SK-N-SH (cell line): ENCODE measurements at regions not wholly inside any gene's neighbourhood (a gene's known extent, or its start where the extent isn't known, plus 50 kb on each side); places are given as distances from the start of the nearest gene placed in this dataset.
A peak's percentile ranks its signal among the peaks of the same experiment; 100 is the strongest.

Source experiments
- CTCF ChIA-PET: fragments of 300-600, 350-600 bp; formaldehyde crosslinking; extraction: SDS; loops from one replicate; lab custom pipeline; 2021; lab: Yijun Ruan, JAX
- POLR2A ChIA-PET: fragments of 350-600 bp; sonication (Branson Sonifier 250); formaldehyde crosslinking; extraction: SDS; loops from one replicate; lab custom pipeline; 2020; ENCODE audit warnings: antibody characterized with exemption, inconsistent platforms; lab: Yijun Ruan, JAX
- DNase-seq: peaks from one replicate; pipeline ENCODE4 v3.0.0; 2012
- H2AFZ ChIP-seq: fragments of 200-600 bp; sonication (generic); 2 replicates; pipeline ENCODE4 v1.8.1; 2016; ENCODE audit warnings: antibody characterized with exemption, mild to moderate bottlenecking, low read depth
- H3F3A ChIP-seq: fragments of 200-600 bp; sonication (generic); replicated peaks from 2 replicates; pipeline ENCODE3; 2016; ENCODE audit warnings: antibody characterized with exemption, mild to moderate bottlenecking; ENCODE audit not compliant: insufficient read depth
- H3K27ac ChIP-seq, 2 experiments: fragments of 200-500 bp in 1 of 2; fragments of 200-600 bp in 1 of 2; sonication (Bioruptor generic) in 1 of 2; sonication (generic), shearing (Covaris generic) in 1 of 2; 2 replicates each; pipeline versions ENCODE4 v1.5.1 to v1.6.1; 2014 to 2016; ENCODE audit warnings: low read depth in 2 of 2, inconsistent platforms in 1 of 2, low read length in 1 of 2, mild to moderate bottlenecking in 1 of 2, mixed read lengths in 1 of 2
- H3K27me3 ChIP-seq: fragments of 200-600 bp; sonication (generic), shearing (Covaris generic); 2 replicates; pipeline ENCODE4 v1.6.1; 2016; ENCODE audit warnings: mixed run types; ENCODE audit not compliant: insufficient read depth
- H3K36me3 ChIP-seq, 2 experiments: fragments of 200-500 bp in 1 of 2; fragments of 200-600 bp in 1 of 2; sonication (Bioruptor generic) in 1 of 2; sonication (generic) in 1 of 2; replicated peaks in 1 of 2; 2 replicates each; pipeline versions ENCODE3 to v1.5.1; 2014 to 2016; ENCODE audit warnings: low read length in 1 of 2, mild to moderate bottlenecking in 1 of 2; ENCODE audit not compliant: insufficient read depth in 2 of 2, control insufficient read depth in 1 of 2
- H3K4me1 ChIP-seq, 2 experiments: fragments of 200-500 bp in 1 of 2; fragments of 200-600 bp in 1 of 2; sonication (Bioruptor generic) in 1 of 2; sonication (generic), shearing (Covaris generic) in 1 of 2; 2 replicates each; pipeline versions ENCODE4 v1.5.1 to v1.6.1; 2014 to 2016; ENCODE audit warnings: low read depth in 1 of 2, low read length in 1 of 2, mixed run types in 1 of 2; ENCODE audit not compliant: insufficient read depth in 2 of 2, control insufficient read depth in 1 of 2
- H3K4me2 ChIP-seq: fragments of 200-600 bp; sonication (generic), shearing (Covaris generic); 2 replicates; pipeline ENCODE4 v1.6.1; 2017; ENCODE audit warnings: mixed run types
- H3K4me3 ChIP-seq, 2 experiments: fragments of 200-500 bp in 1 of 2; fragments of 200-600 bp in 1 of 2; sonication (Bioruptor generic) in 1 of 2; sonication (generic), shearing (Covaris generic) in 1 of 2; 2 replicates each; pipeline versions ENCODE4 v1.5.1 to v1.8.1; 2014 to 2016; ENCODE audit warnings: low read depth in 2 of 2, inconsistent platforms in 1 of 2, low read length in 1 of 2, mild to moderate bottlenecking in 1 of 2, mixed read lengths in 1 of 2, moderate library complexity in 1 of 2
- H3K79me2 ChIP-seq: fragments of 200-600 bp; sonication (generic); 2 replicates; pipeline ENCODE4 v1.8.1; 2017; ENCODE audit warnings: mild to moderate bottlenecking; ENCODE audit not compliant: insufficient read depth
- H3K9ac ChIP-seq: fragments of 200-600 bp; sonication (generic); 2 replicates; pipeline ENCODE4 v1.6.1; 2017; ENCODE audit warnings: mixed run types
- H3K9me2 ChIP-seq: fragments of 200-600 bp; sonication (generic); 2 replicates; pipeline ENCODE4 v1.6.1; 2017; ENCODE audit warnings: mixed run types
- H3K9me3 ChIP-seq: fragments of 200-600 bp; sonication (generic); 2 replicates; pipeline ENCODE4 v1.6.1; 2017; ENCODE audit warnings: mixed run types, mild to moderate bottlenecking, moderate library complexity
- H4K20me1 ChIP-seq: fragments of 200-600 bp; sonication (generic); 2 replicates; pipeline ENCODE4 v1.6.1; 2017; ENCODE audit warnings: mild to moderate bottlenecking, mixed run types; ENCODE audit not compliant: insufficient read depth
- CTCF ChIP-seq: fragments of 200-600 bp; sonication (generic); IDR thresholded peaks from 2 replicates; pipeline ENCODE4 v1.6.1; 2017; ENCODE audit warnings: antibody characterized with exemption, mild to moderate bottlenecking, moderate library complexity
- ELF1 ChIP-seq: IDR thresholded peaks from 2 replicates; pipeline ENCODE4 v1.4.0; 2012
- FOXJ3 ChIP-seq: sonication (generic); formaldehyde crosslinking; IDR thresholded peaks from 2 replicates; pipeline ENCODE4 v1.5.1; 2020; ENCODE audit warnings: mild to moderate bottlenecking, missing genetic modification reagents
- FOXM1 ChIP-seq: IDR thresholded peaks from 2 replicates; pipeline ENCODE4 v1.4.0; 2012; ENCODE audit warnings: low read depth, mild to moderate bottlenecking
- IRF3 ChIP-seq: fragments of 150-350 bp; IDR thresholded peaks from 2 replicates; pipeline ENCODE4 v1.6.1; 2016; ENCODE audit warnings: mild to moderate bottlenecking, low read depth, low read length
- MEF2A ChIP-seq: IDR thresholded peaks from 2 replicates; pipeline ENCODE4 v1.4.0; 2012; ENCODE audit warnings: low read depth, borderline replicate concordance
- NRF1 ChIP-seq: IDR thresholded peaks from 2 replicates; pipeline ENCODE4 v1.6.1; 2012; ENCODE audit warnings: low read depth, mild to moderate bottlenecking, low read length
- RAD21 ChIP-seq: IDR thresholded peaks from 2 replicates; pipeline ENCODE4 v1.6.1; 2012; ENCODE audit warnings: mild to moderate bottlenecking, low read length
- REST ChIP-seq: IDR thresholded peaks from 2 replicates; pipeline ENCODE4 v1.6.1; 2012; ENCODE audit warnings: mild to moderate bottlenecking, low read depth, low read length, moderate library complexity
- RFX5 ChIP-seq: IDR thresholded peaks from 2 replicates; pipeline ENCODE4 v1.6.1; 2012; ENCODE audit warnings: mild to moderate bottlenecking, improper control_type of control experiment, low read length
- SMC3 ChIP-seq: IDR thresholded peaks from 2 replicates; pipeline ENCODE4 v1.6.1; 2012; ENCODE audit warnings: low read depth, low read length, improper control_type of control experiment
- TAF1 ChIP-seq: IDR thresholded peaks from 2 replicates; pipeline ENCODE4 v1.6.1; 2012; ENCODE audit warnings: low read depth, mild to moderate bottlenecking, low read length, moderate library complexity, borderline replicate concordance
- YY1 ChIP-seq: IDR thresholded peaks from 2 replicates; pipeline ENCODE4 v1.4.0; 2012; ENCODE audit warnings: low read depth, mild to moderate bottlenecking
- ZBTB33 ChIP-seq: IDR thresholded peaks from 2 replicates; pipeline ENCODE4 v1.4.0; 2012; ENCODE audit warnings: low read depth, borderline replicate concordance
- WGBS: methylation state at CpG from one replicate; pipeline ENCODE4 v1.1.6; 2017; ENCODE audit warnings: low lambda C conversion rate; 5-methylcytosine and 5-hydroxymethylcytosine counted together

GRCh38 chr4:128379860-128380259 lies 92.2 kb upstream of the PGRMC2 start:
- H3K27me3 ChIP-seq, result no peaks in the 10 kb centered on the region
- ChIA-PET CTCF (interaction anchor here (0.6 to 2.1 kb wide), 6 partner anchors 8 to 20 kb away, joined by 3 to 6 read pairs (median 4); no protein-coding TSS in a partner anchor), POLR2A (interaction anchor here (1.0 kb wide), 1 partner anchor 173 kb away, joined by 4 read pairs; no protein-coding TSS in a partner anchor)
- no peak overlapping the region for H2AFZ ChIP-seq
- no peaks in the 10 kb centered on the region for H3K36me3 ChIP-seq
- H3K9ac ChIP-seq, result no peak overlapping the region
- peak; percentile 25 for DNase-seq
- TF ChIP-seq ELF1 (no peak), IRF3 (no peak), FOXJ3 (CRISPR knock-in tag) (no peak), RAD21 (peak; percentile 50), YY1 (no peak), FOXM1 (no peak), SMC3 (peak; percentile 53), CTCF (peak; percentile 58), MEF2A (no peak), RFX5 (no peak), ZBTB33 (no peak), NRF1 (no peak), TAF1 (no peak), REST (no peak)
- peaks cover 12% of the 10 kb centered on the region for H3F3A ChIP-seq
- H3K4me1 ChIP-seq, result peaks cover 2 to 12% of the 10 kb centered on the region in 2 experiments; a peak in 2 of 4 replicates
- H3K4me3 ChIP-seq, result no peak overlapping the region
- no CpG with 5 or more reads among the region's 3 CpGs for WGBS
- no peaks in the 10 kb centered on the region for H3K79me2 ChIP-seq
- no peak overlapping the region for H3K4me2 ChIP-seq
- H3K9me2 ChIP-seq, result no peaks in the 10 kb centered on the region
- no peak overlapping the region for H3K27ac ChIP-seq
- H3K9me3 ChIP-seq, result no peaks in the 10 kb centered on the region
- no peaks in the 10 kb centered on the region for H4K20me1 ChIP-seq
